Muscle of leg (tissue), 3 donors: ENCODE measurements at regions not wholly inside any gene's neighbourhood (a gene's known extent, or its start where the extent isn't known, plus 50 kb on each side); places are given as distances from the start of the nearest gene placed in this dataset.
"Not testable (repeated sequence)": the region's sequence is repeated elsewhere in the genome, so short reads cannot be mapped to it uniquely, and the experiment has no call there.

Experiments used
- DNase-seq: peaks from one replicate; pipeline ENCODE4 v3.0.0; 2013
- H3K27ac ChIP-seq: one replicate; pipeline ENCODE4 v1.5.1; 2013; ENCODE audit warnings: mild to moderate bottlenecking, low read length, control low read depth
- H3K27me3 ChIP-seq: one replicate; pipeline ENCODE4 v1.6.1; 2013; ENCODE audit warnings: low read length; ENCODE audit not compliant: control insufficient read depth, insufficient read depth
- H3K36me3 ChIP-seq: one replicate; pipeline ENCODE4 v1.6.1; 2013; ENCODE audit warnings: low read length; ENCODE audit not compliant: control insufficient read depth, insufficient read depth
- H3K4me1 ChIP-seq: one replicate; pipeline ENCODE4 v1.6.1; 2013; ENCODE audit warnings: low read length; ENCODE audit not compliant: control insufficient read depth, insufficient read depth
- H3K4me3 ChIP-seq: one replicate; pipeline ENCODE4 v1.5.1; 2013; ENCODE audit warnings: low read length, control low read depth
- H3K9me3 ChIP-seq: replicated peaks from 2 replicates; pipeline ENCODE4 v1.6.1; 2013; ENCODE audit warnings: low read depth, low read length; ENCODE audit not compliant: control insufficient read depth
- WGBS: methylation state at CpG from one replicate; pipeline ENCODE4 v1.1.5; 2013; ENCODE audit warnings: missing lambda C conversion rate; ENCODE audit not compliant: insufficient coverage; 5-methylcytosine and 5-hydroxymethylcytosine counted together

- H3K27me3 ChIP-seq: no peaks in the 10 kb centered on the region
- no peak overlapping the region for H3K27ac ChIP-seq
- DNase-seq: no peak
- H3K36me3 ChIP-seq: no peaks in the 10 kb centered on the region
- no peak overlapping the region for H3K4me3 ChIP-seq
- no peaks in the 10 kb centered on the region for H3K9me3 ChIP-seq
- WGBS: 50% methylated on average over 2 of the region's 2 CpGs
- peaks cover 3% of the 10 kb centered on the region for H3K4me1 ChIP-seq
Measured at GRCh38 chr13:103634066-103634465, 567.8 kb upstream of the SLC10A2 start.

GRCh38 chr13:103625194-103625593, 559.0 kb upstream of the SLC10A2 start:
- 100% methylated on average over 1 of the region's 5 CpGs for WGBS
- no peaks in the 10 kb centered on the region for H3K9me3 ChIP-seq
- no peak for DNase-seq
- H3K4me3 ChIP-seq: no peak overlapping the region
- H3K4me1 ChIP-seq: no peaks in the 10 kb centered on the region
- no peaks in the 10 kb centered on the region for H3K27me3 ChIP-seq
- H3K36me3 ChIP-seq: no peaks in the 10 kb centered on the region
- no peak overlapping the region for H3K27ac ChIP-seq

- DNase-seq: no peak
- Histone ChIP-seq H3K27me3 (no peaks in the 10 kb centered on the region), H3K27ac (no peak overlapping the region), H3K4me3 (no peak overlapping the region), H3K36me3 (no peaks in the 10 kb centered on the region), H3K9me3 (no peaks in the 10 kb centered on the region), H3K4me1 (no peaks in the 10 kb centered on the region)
- 100% methylated on average over 1 of the region's 1 CpG for WGBS
Measured at GRCh38 chr13:103618151-103618550, 551.9 kb upstream of the SLC10A2 start.

GRCh38 chr13:103615771-103616170, 549.6 kb upstream of the SLC10A2 start:
- Histone ChIP-seq H3K4me1 (no peaks in the 10 kb centered on the region), H3K4me3 (no peak overlapping the region), H3K27ac (no peak overlapping the region), H3K9me3 (no peaks in the 10 kb centered on the region), H3K36me3 (no peaks in the 10 kb centered on the region), H3K27me3 (no peaks in the 10 kb centered on the region)
- WGBS: 80% methylated on average over 1 of the region's 4 CpGs
- DNase-seq: no peak

GRCh38 chr13:103614761-103615160, 548.5 kb upstream of the SLC10A2 start:
- Histone ChIP-seq H3K9me3 (no peaks in the 10 kb centered on the region), H3K27ac (no peak overlapping the region), H3K36me3 (no peaks in the 10 kb centered on the region), H3K4me3 (no peak overlapping the region), H3K27me3 (no peaks in the 10 kb centered on the region), H3K4me1 (no peaks in the 10 kb centered on the region)
- peak; percentile 80 for DNase-seq

GRCh38 chr13:103607995-103608394, 541.8 kb upstream of the SLC10A2 start:
- Histone ChIP-seq H3K4me3 (no peak overlapping the region), H3K27me3 (no peaks in the 10 kb centered on the region), H3K4me1 (no peaks in the 10 kb centered on the region), H3K27ac (no peak overlapping the region), H3K9me3 (no peaks in the 10 kb centered on the region), H3K36me3 (no peaks in the 10 kb centered on the region)
- no CpG with 5 or more reads among the region's 1 CpG for WGBS
- no peak for DNase-seq

GRCh38 chr13:103605546-103606326, 539.5 kb upstream of the SLC10A2 start:
- DNase-seq: no peak
- whole genome bisulfite sequencing: 95% methylated on average over 12 of the region's 16 CpGs
- no peak overlapping the region for H3K27ac ChIP-seq
- no peak overlapping the region for H3K4me3 ChIP-seq
- H3K36me3 ChIP-seq: no peaks in the 10 kb centered on the region
- no peaks in the 10 kb centered on the region for H3K4me1 ChIP-seq
- H3K9me3 ChIP-seq: no peaks in the 10 kb centered on the region
- H3K27me3 ChIP-seq: no peaks in the 10 kb centered on the region

- H3K4me3 ChIP-seq, H3K27ac ChIP-seq: not testable (repeated sequence)
Measured at GRCh38 chr13:103599870-103600269, 533.7 kb upstream of the SLC10A2 start.

GRCh38 chr13:103598671-103599070, 532.5 kb upstream of the SLC10A2 start:
- Histone ChIP-seq H3K4me1 (no peaks in the 10 kb centered on the region), H3K36me3 (no peaks in the 10 kb centered on the region), H3K4me3 (no peak overlapping the region), H3K9me3 (no peaks in the 10 kb centered on the region), H3K27ac (no peak overlapping the region), H3K27me3 (no peaks in the 10 kb centered on the region)
- no peak for DNase-seq

More at GRCh38 chr13:103599870-103600269, 533.7 kb upstream of the SLC10A2 start:
- not testable (repeated sequence) for DNase-seq, H3K9me3 ChIP-seq, H3K4me1 ChIP-seq, H3K36me3 ChIP-seq, H3K27me3 ChIP-seq
- 90% methylated on average over 25 of the region's 26 CpGs for WGBS

GRCh38 chr13:103573446-103573845, 507.2 kb upstream of the SLC10A2 start:
- no CpG with 5 or more reads among the region's 4 CpGs for WGBS
- no peak overlapping the region for H3K4me3 ChIP-seq
- H3K4me1 ChIP-seq: no peaks in the 10 kb centered on the region
- H3K36me3 ChIP-seq: no peaks in the 10 kb centered on the region
- no peaks in the 10 kb centered on the region for H3K27me3 ChIP-seq
- no peak for DNase-seq
- H3K9me3 ChIP-seq: peaks cover 7% of the 10 kb centered on the region
- no peak overlapping the region for H3K27ac ChIP-seq

GRCh38 chr13:103568314-103568713, 502.1 kb upstream of the SLC10A2 start:
- Histone ChIP-seq H3K4me1 (no peaks in the 10 kb centered on the region), H3K27me3 (no peaks in the 10 kb centered on the region), H3K27ac (no peak overlapping the region), H3K9me3 (peaks cover 4% of the 10 kb centered on the region), H3K36me3 (no peaks in the 10 kb centered on the region), H3K4me3 (no peak overlapping the region)
- DNase-seq: no peak
- WGBS: no CpG with 5 or more reads among the region's 5 CpGs
